ENCODE measurements at regions not wholly inside any gene's neighbourhood (a gene's known extent, or its start where the extent isn't known, plus 50 kb on each side); places are given as distances from the start of the nearest gene placed in this dataset.

- no peaks in the 10 kb centered on the region for H3K27me3 Mint-ChIP-seq (ENCODE audit: insufficient read depth, low read depth, poor library complexity)
- peaks cover 96% of the 10 kb centered on the region for H3K9me3 Mint-ChIP-seq
Observed at GRCh38 chr12:126337556-126338441, 1272.6 kb downstream of the AACS start.

GRCh38 chr12:126342866-126343265 lies 1277.6 kb downstream of the AACS start:
- Histone ChIP-seq H3K36me3 (ENCODE audit: insufficient read depth) (peaks cover 3% of the 10 kb centered on the region; the same call in 1 of the 2 replicates), H3K4me1 (ENCODE audit: insufficient read depth) (no peaks in the 10 kb centered on the region), H3K9me2 (ENCODE audit: insufficient read depth) (no peaks in the 10 kb centered on the region), H3K4me2 (no peak overlapping the region), H3K4me3 (no peak overlapping the region), H3F3A (replicated peaks; ENCODE audit: low read depth) (no peaks in the 10 kb centered on the region), H3K27ac (ENCODE audit: low read depth) (no peak overlapping the region), H3K27me3 (ENCODE audit: insufficient read depth) (no peaks in the 10 kb centered on the region), H2AFZ (no peak overlapping the region), H3K79me2 (replicated peaks; ENCODE audit: insufficient read depth) (no peaks in the 10 kb centered on the region), H4K20me1 (replicated peaks; ENCODE audit: insufficient read depth) (no peaks in the 10 kb centered on the region)
- peaks cover 1% of the 10 kb centered on the region for H3K27me3 Mint-ChIP-seq (ENCODE audit: insufficient read depth, low read depth, poor library complexity)
- H3K9me3 Mint-ChIP-seq, result peaks cover 100% of the 10 kb centered on the region
- no peak for DNase-seq (ENCODE audit: low spot score)
- peaks cover 56% of the 10 kb centered on the region for H3K36me3 Mint-ChIP-seq (ENCODE audit: low read depth)
- ATAC-seq, result no peak
- no peaks in the 10 kb centered on the region for H3K4me1 Mint-ChIP-seq
- no peak overlapping the region for H3K27ac Mint-ChIP-seq
- H3K4me3 Mint-ChIP-seq, result no peak overlapping the region
- no peak for TF ChIP-seq STAT1 (IDR thresholded peaks at IDR 0.05; ENCODE audit: unreplicated experiment)
- TF ChIP-seq REST (IDR thresholded peaks at IDR 0.05; ENCODE audit: unreplicated experiment), result no peak
- TF ChIP-seq EZH2phosphoT487 (IDR thresholded peaks at IDR 0.05; ENCODE audit: unreplicated experiment), result no peak
- TF ChIP-seq ZNF114 (CRISPR knock-in tag; IDR thresholded peaks at IDR 0.05), result no peak
- TF ChIP-seq ZNF462 (CRISPR knock-in tag; IDR thresholded peaks at IDR 0.05), result no peak
- TF ChIP-seq EZH2 (IDR thresholded peaks at IDR 0.05; ENCODE audit: low read depth, unreplicated experiment), result no peak
- TF ChIP-seq ZNF331 (CRISPR knock-in tag; IDR thresholded peaks at IDR 0.05; ENCODE audit: low read depth), result no peak
- TF ChIP-seq CTCF (conservative IDR thresholded peaks at IDR 0.05; ENCODE audit: low read depth in 2 of 2), result no peak
- TF ChIP-seq NANOG (IDR thresholded peaks at IDR 0.05; ENCODE audit: borderline replicate concordance), result no peak

More at GRCh38 chr12:126337556-126338441, 1272.6 kb downstream of the AACS start:
- Histone ChIP-seq H3K27ac (ENCODE audit: low read depth) (no peak overlapping the region), H3K36me3 (ENCODE audit: insufficient read depth) (no peaks in the 10 kb centered on the region), H3K4me2 (no peak overlapping the region), H3K27me3 (ENCODE audit: insufficient read depth) (no peaks in the 10 kb centered on the region), H3K4me3 (no peak overlapping the region), H3K4me1 (ENCODE audit: insufficient read depth) (no peaks in the 10 kb centered on the region), H4K20me1 (replicated peaks; ENCODE audit: insufficient read depth) (no peaks in the 10 kb centered on the region), H3K9me2 (ENCODE audit: insufficient read depth) (no peaks in the 10 kb centered on the region), H3F3A (replicated peaks; ENCODE audit: low read depth) (no peaks in the 10 kb centered on the region), H3K79me2 (replicated peaks; ENCODE audit: insufficient read depth) (no peaks in the 10 kb centered on the region), H2AFZ (no peak overlapping the region)
- TF ChIP-seq EZH2phosphoT487 (IDR thresholded peaks at IDR 0.05; ENCODE audit: unreplicated experiment) (no peak), JUNB (IDR thresholded peaks at IDR 0.05; ENCODE audit: unreplicated experiment) (no peak)
- Mint-ChIP-seq H3K36me3 (ENCODE audit: low read depth) (peaks cover 43% of the 10 kb centered on the region), H3K4me1 (no peaks in the 10 kb centered on the region), H3K4me3 (no peak overlapping the region), H3K27ac (no peak overlapping the region)
- DNase-seq (ENCODE audit: low spot score) (no peak), ATAC-seq (no peak)
